Mammary epithelial cell (primary cell): ENCODE measurements at regions not wholly inside any gene's neighbourhood (a gene's known extent, or its start where the extent isn't known, plus 50 kb on each side); places are given as distances from the start of the nearest gene placed in this dataset.

Experiments used
- CTCF ChIP-seq, 2 donors: IDR thresholded peaks in 1 of 2; conservative IDR thresholded peaks in 1 of 2; 2 replicates each; pipeline ENCODE4 v1.5.1; 2011 to 2012; ENCODE audit warnings: inconsistent platforms in 2 of 2, low read length in 2 of 2, mild to moderate bottlenecking in 2 of 2, control low read depth in 1 of 2, low read depth in 1 of 2; ENCODE audit not compliant: insufficient read depth in 1 of 2; ENCODE audit errors: extremely low read depth in 1 of 2
- EZH2 ChIP-seq: IDR thresholded peaks from 2 replicates; pipeline ENCODE4 v1.6.1; 2012; ENCODE audit warnings: low read length, inconsistent platforms, borderline replicate concordance

- TF ChIP-seq CTCF (conservative IDR thresholded peaks at IDR 0.05 in 1 of 2, IDR thresholded peaks at IDR 0.05 in 1 of 2; ENCODE audit: extremely low read depth in 1 of 2, insufficient read depth in 1 of 2, low read depth in 1 of 2, low read length in 2 of 2) (no peak), EZH2 (no peak)
Measured at GRCh38 chr4:82192017-82192673, 181.6 kb downstream of the HNRNPD start.
